ENCODE measurements at regions not wholly inside any gene's neighbourhood (a gene's known extent, or its start where the extent isn't known, plus 50 kb on each side); places are given as distances from the start of the nearest gene placed in this dataset.
"Not testable (repeated sequence)": the region's sequence is repeated elsewhere in the genome, so short reads cannot be mapped to it uniquely, and the experiment has no call there.

DNA sequence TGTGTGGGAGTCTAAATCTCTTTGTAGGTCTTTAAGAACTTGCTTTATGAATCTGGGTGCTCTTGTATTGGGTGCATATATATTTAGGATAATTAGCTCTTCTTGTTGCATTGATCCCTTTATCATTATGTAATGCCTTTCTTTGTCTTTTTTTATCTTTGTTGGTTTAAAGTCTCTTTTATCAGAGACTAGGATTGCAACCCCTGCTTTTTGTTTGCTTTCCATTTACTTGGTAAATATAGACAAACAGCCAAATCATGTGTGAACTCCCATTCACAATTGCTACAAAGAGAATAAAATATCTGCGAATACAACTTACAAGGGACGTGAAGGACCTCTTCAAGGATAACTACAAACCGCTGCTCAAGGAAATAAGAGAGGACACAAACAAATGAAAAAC lies 198.2 kb upstream of the APCDD1 start:
- DNase-seq, result not testable (repeated sequence)

GRCh38 chr18:10258836-10259474 lies 195.5 kb upstream of the APCDD1 start:
- no peak for DNase-seq

DNA sequence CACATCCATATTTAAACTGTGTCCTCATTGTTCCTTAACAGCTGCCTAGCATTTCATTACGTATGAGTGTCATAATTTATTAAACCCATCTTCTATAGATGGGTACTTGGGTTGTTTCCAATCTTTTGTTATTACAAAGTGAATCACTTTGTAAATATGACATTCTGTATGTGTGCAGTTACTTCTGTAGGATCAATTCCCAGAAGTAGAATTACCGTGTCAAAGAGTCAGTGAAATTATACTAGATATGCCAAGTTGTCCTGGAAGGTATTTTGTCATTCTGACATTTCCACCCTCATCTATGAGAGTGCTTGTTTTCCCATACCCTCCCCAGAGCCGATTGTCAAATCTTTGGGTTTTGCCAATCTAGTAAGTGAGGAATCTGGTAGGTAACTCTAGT lies 194.5 kb upstream of the APCDD1 start:
- no peak for DNase-seq

DNA sequence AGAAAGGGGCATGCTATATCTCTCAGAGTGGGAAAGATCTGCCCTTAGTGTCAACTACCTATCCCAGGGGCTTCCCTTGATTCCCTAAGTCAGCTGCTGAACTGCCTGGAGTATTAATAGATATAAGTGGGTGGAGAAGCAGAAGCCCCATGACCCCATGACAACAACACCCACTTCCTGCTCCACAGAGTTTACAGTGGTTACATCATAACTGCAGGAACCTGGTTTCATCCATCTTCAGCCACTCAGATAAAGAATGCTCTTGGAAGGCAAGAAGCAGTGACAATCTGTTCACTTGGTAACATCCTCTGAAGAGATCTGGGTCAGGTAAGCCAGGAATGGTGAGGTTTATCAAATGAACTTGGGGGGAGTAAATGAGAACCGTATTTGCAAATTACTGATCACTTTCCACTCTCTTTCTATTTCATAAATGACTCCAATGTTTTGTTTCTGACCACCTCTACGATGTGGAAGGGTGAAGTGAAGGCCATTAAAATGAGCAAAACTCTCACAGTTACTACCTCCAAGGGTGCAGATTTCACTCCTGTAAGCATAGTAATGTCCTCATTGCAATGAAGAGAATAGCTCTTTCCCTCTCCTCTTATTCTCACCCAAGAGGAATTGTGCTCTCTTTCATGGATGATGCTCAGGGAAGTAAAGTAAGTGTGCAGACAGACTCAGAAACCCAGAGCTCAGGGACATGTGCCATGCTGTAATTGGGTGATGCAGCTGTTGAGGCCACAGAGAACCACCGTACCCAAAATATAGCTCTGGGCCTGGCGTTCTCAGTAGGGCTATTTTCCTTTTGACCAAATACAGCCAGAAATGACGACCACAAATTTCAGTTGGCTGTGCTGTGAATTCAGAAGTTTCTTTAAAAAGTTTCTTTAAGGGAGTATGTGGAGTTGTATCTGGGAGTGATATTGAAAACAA lies 192.8 kb upstream of the APCDD1 start:
- peak in 1 of 2 donors; percentile 9 for DNase-seq

DNA sequence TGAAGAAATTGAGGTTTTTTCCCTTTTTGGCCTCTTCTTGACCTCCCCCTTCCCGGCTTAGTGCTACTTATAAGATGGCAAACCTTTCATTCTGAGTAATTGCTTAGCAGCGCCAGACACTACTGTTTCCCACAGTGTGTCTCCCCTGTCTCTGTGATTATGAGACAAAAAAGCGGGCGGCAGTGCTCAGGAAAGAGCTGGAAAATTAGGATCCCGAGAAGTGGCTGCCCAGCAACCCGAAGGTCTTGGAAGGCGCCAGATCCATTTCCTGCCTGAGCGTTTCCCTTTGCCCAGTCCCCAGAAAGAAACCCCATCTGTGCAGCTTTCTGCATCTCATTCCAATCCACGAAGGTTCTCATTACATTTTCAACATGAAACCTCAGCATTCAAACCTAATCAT lies 191.9 kb upstream of the APCDD1 start:
- DNase-seq, result no peak

- no peak for DNase-seq
Measured at GRCh38 chr18:10264260-10264659, 190.2 kb upstream of the APCDD1 start.

- DNase-seq, result no peak
Measured at GRCh38 chr18:10265560-10266333, 188.7 kb upstream of the APCDD1 start.

DNA sequence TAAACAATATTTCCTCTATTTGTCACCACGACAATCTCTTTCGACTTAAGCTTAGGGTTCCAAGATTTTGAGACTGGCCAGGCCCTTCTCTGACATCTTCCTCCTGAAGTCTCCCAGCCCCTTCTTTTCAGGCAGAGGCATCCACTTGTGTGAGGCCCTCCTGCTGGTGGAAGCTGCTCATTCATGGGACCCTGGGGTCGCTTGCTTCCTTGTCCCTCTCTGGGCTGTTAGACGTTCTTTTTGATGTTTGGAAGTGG lies 188.2 kb upstream of the APCDD1 start:
- DNase-seq, result no peak

DNA sequence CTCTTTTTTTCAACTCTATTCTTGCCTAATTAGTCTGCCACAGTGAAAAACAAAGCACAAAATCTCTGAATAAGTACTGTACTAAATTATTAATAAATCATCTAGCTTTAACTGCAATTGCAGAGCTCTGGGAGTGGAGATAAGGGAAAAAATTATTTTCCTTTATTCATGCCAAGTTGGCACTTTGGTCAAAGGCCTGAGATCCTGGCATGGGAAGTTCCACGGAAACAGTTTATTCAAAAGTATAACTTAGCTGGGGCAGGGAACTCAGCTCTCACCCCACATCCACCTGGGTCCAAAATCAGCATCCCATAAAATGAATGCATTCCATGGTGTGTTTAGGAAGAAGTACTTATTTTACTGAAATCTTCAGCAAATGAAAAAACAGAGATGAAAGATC lies 185.2 kb upstream of the APCDD1 start:
- DNase-seq, result no peak

DNA sequence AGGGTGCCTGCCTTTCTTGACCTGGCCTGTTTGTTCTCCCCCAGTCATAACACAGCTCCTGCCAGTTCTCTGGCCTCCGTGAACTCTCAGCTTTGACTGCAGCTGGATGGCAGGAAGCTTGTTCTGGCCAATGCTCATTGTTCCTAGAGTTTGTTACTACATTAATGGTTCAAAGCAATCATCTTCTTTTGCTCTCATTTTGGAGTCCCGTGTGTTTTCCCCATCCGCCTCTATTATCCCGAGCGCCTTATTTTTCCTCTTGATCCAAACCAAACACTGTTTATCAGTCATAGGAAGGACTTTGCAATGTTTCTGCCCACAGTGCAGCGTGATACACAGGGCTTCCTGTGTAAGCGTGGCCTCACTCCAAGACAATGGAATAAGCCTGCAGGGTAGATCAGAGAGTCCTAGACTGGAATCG lies 184.3 kb upstream of the APCDD1 start:
- no peak for DNase-seq

DNA sequence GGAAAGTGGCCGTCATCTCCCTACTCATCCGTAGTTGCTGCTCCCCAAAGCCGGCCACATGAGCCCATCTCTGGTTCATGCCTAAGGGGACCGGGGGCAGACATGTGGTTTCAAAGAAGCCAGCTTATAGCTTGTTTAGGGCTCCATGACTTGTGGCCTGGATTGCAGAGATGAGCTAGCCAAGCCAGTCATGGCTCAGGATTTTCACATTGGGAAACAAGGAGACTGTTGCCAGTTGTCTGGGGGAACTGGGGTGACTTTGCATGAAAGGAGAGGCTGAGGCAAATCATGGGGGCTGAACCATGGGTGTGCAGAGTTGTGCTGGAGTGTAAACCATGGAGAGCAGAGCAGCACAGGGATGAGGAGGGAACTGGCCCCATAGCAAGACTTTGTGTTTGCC lies 183.0 kb upstream of the APCDD1 start:
- no peak for DNase-seq

DNA sequence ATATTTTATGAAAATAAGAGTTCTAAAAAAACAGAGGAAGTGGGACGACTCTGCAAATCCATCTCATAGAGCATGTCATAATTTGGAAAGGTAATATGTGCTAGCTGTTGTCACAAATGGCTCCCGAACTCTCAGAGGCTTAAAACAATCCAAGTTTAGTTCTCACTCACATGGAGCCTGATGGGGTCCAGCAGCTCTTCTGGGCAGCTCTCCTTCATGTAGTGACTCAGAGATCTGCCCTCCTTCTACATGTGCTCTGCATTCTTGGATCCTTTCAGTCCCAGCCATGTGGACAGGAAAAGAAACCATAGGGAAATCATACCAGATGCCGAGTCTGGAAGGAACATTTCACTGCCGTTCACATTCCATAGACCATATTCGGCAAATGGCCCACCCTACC lies 180.1 kb upstream of the APCDD1 start:
- DNase-seq, result no peak

DNA sequence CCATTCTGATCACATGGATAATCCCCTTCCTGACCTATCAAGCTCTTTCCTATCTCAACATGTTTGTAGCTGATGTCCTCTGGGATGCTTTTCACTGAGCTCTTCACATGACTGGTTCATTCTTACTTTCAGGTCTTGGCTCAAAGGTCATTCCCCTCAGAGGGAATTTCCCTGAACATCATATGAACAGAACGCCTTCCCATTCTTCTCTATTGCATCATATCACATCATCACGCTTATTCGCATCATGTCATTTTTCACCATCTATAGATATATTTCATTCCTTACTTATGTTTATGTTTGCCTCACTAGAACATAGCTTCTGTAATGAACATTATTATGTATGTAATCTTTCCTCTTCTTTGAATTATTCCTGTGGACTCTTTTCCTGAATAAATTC lies 178.9 kb upstream of the APCDD1 start:
- DNase-seq, result no peak

- no peak for DNase-seq
Measured at GRCh38 chr18:10278265-10278664, 176.2 kb upstream of the APCDD1 start.

DNA sequence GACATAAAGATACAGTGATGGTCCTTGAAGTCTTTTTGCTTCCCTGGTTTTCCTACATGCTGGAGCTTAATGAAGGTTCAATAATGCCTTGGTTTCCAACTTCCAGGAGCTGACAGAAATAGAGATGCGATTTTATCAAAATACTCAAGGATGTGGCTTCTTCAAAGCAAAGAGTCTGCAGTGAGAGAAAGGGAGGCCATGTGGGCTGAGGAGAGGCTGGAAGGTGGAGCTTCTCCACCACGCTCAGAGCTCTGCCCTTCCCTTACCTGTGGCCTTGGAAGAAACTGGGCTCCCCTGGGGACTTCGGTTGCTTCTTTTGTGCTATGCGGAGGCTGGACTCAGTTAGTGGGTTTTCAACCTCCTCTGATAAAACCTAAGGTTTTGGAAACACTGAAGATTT lies 175.0 kb upstream of the APCDD1 start:
- DNase-seq, result no peak

DNA sequence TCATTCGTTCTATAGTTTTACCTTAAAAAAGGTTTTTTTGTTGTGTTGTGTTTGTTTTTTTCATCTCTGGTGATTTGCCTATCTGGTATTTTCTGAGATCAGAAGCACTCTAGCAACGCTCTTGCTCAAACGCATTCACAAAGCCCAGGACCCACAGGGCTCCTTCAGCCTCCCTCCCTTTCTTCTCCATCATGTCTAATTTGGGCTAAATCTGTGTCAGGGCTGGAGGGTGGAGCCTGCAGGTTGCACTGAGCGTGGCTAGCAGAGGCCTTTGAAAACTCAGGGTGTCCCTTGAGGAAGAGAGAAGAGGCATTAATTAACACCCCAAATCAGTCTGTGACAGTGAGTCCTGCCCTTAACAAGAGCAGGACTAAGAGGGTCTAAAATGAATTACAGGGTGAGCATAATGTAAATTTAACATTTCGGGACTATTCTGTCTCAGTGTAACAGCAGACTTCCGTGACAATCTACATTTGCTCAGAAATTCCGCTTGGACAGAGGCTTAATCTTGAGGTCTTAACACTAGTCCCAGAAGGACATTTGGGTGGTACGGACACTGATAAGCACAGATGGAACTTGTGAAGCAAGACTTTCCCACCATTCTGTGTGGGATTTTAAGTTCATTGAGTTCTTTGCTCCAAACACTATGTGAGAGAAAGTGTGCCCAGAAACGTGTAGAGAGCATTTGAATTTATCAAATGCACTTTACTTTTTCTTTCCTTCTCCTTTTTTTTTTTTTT lies 174.4 kb upstream of the APCDD1 start:
- DNase-seq, result no peak

DNA sequence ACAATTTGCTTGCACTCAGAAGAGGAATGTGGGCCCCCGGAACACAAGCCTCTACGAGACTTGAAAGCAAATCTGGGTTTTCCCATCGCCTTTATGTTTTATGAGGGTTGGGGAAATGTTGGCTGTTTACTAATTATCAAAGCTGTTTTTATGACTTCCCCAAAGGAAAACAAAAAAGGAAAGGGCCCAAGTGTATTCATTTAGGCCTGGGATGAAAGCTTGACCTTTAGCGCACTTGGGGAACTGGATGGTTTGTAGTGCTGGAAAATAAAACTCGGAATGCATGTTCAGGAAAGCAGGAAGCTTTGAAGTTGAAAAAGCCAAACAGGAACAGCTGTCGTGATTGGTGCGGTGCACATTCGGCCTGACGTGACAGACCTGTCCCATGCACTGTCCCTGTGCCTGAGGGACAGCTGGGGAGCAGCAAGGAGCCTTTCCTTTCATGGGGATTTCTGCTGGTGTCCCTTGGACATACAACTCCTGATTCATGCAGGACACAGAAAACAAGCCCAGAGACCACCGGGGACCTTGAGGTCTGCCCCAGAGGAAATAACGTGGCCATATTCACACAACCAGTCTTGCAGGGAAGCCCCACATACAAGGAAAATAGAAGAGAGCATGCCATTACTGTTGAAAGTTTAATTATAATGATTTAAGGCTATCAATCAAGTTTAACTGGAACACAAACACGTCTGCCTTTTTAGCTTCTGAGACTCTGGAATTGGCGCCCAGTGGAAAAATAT lies 169.7 kb upstream of the APCDD1 start:
- no peak for DNase-seq

- DNase-seq, result no peak
Measured at GRCh38 chr18:10285283-10285640, 169.2 kb upstream of the APCDD1 start.

DNA sequence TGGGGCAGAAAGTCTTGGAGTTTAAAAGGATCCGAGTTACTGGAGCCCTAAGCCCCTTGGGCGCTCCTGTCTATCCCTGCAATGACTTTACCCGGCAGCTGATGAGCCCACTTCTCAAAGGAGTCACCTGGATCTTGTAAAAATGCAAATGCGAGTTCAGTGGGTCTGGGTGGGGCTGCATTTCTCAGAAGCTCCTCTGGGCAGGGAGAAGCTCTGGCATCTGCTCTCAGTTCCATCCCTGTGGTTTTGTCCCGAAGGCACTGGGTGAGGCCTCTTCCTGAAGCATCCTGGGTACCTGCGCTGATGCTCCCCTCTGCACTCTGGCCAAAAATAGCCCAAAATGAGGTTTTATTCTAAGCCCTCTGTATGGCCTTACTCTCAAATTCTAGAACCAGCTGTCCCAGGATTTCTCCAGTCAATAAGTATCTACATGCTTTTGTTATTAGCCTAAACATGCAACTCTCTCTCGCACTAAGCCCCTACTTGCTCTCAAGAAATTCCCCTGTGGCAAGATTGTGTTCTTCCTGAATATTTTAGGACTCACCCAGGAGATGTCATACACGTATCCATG lies 167.8 kb upstream of the APCDD1 start:
- DNase-seq, result no peak

DNA sequence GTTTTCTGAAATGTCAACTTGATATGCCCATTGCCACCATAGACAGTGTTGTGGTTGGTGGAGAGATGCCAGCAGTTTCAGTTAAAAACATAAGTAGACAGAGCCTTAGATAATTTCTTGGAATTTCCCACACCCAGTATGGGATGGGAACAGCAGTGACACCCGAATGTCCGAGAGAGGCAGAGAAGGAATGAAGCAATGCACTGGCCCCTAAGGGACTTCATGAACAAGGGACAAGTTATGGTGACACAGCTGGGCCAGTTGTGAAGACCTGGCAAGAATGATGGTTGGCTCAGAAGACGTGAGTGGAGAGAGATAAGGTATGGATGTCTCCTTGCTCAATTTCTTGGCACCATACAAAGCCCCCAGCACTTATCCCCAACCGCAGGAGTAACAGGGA lies 165.2 kb upstream of the APCDD1 start:
- no peak for DNase-seq

- DNase-seq, result peak in 1 of 2 donors; percentile 41
Measured at GRCh38 chr18:10289951-10290637, 164.3 kb upstream of the APCDD1 start.

Data from CD4-positive, alpha-beta T cell treated with Interferon alpha-2 for 1 hour (primary cell).